DMS 273 (cell line): ENCODE measurements at regions not wholly inside any gene's neighbourhood (a gene's known extent, or its start where the extent isn't known, plus 50 kb on each side); places are given as distances from the start of the nearest gene placed in this dataset.

Experiments used
- DNase-seq: peaks from one replicate; lab custom pipeline; 2025; ENCODE audit not compliant: unreplicated experiment; lab: John Stamatoyannopoulos, UW

GRCh38 chr10:2284071-2284470 is 546.7 kb upstream of the ADARB2 start:
- no peak for DNase-seq

- no peak for DNase-seq
Observed at GRCh38 chr10:2282202-2282601, 544.9 kb upstream of the ADARB2 start.

- no peak for DNase-seq
Observed at GRCh38 chr10:2280713-2281300, 543.5 kb upstream of the ADARB2 start.

GRCh38 chr10:2279711-2280110 is 542.4 kb upstream of the ADARB2 start:
- DNase-seq, result no peak

GRCh38 chr10:2278363-2278762 is 541.0 kb upstream of the ADARB2 start:
- DNase-seq, result no peak

GRCh38 chr10:2263561-2263960 is 526.2 kb upstream of the ADARB2 start:
- no peak for DNase-seq

GRCh38 chr10:2262878-2263277 is 525.6 kb upstream of the ADARB2 start:
- no peak for DNase-seq

GRCh38 chr10:2262333-2262732 is 525.0 kb upstream of the ADARB2 start:
- DNase-seq, result no peak

- no peak for DNase-seq
Observed at GRCh38 chr10:2256241-2256640, 518.9 kb upstream of the ADARB2 start.

GRCh38 chr10:2252096-2252495 is 514.8 kb upstream of the ADARB2 start:
- DNase-seq, result no peak

GRCh38 chr10:2251631-2252030 is 514.3 kb upstream of the ADARB2 start:
- DNase-seq, result no peak

- DNase-seq, result no peak
Observed at GRCh38 chr10:2246747-2247146, 509.4 kb upstream of the ADARB2 start.

- no peak for DNase-seq
Observed at GRCh38 chr10:2245580-2245979, 508.3 kb upstream of the ADARB2 start.

GRCh38 chr10:2244471-2244870 is 507.1 kb upstream of the ADARB2 start:
- no peak for DNase-seq

GRCh38 chr10:2236876-2237275 is 499.6 kb upstream of the ADARB2 start:
- DNase-seq, result no peak

- no peak for DNase-seq
Observed at GRCh38 chr10:2232479-2232878, 495.2 kb upstream of the ADARB2 start.

- DNase-seq, result no peak
Observed at GRCh38 chr10:2230478-2230877, 493.2 kb upstream of the ADARB2 start.

- DNase-seq, result no peak
Observed at GRCh38 chr10:2228320-2228901, 491.1 kb upstream of the ADARB2 start.

- no peak for DNase-seq
Observed at GRCh38 chr10:2225609-2226008, 488.3 kb upstream of the ADARB2 start.

GRCh38 chr10:2223548-2224320 is 486.4 kb upstream of the ADARB2 start:
- DNase-seq, result no peak

- DNase-seq, result no peak
Observed at GRCh38 chr10:2222631-2223030, 485.3 kb upstream of the ADARB2 start.

- DNase-seq, result no peak
Observed at GRCh38 chr10:2214805-2215204, 477.5 kb upstream of the ADARB2 start.
